Tibial nerve (tissue), 3 donors: ENCODE measurements at regions not wholly inside any gene's neighbourhood (a gene's known extent, or its start where the extent isn't known, plus 50 kb on each side); places are given as distances from the start of the nearest gene placed in this dataset.

Source experiments
- CTCF ChIP-seq, 5 experiments: fragments of 200-600 bp in 3 of 5; fragments of 450-650 bp in 2 of 5; sonication (generic) in 3 of 5; IDR thresholded peaks; one replicate each; pipeline ENCODE4 v1.5.1; 2016 to 2019; ENCODE audit warnings: antibody characterized with exemption in 5 of 5, mild to moderate bottlenecking in 3 of 5, moderate library complexity in 2 of 5
- POLR2A ChIP-seq, 2 donors: fragments of 450-650 bp; IDR thresholded peaks; one replicate each; pipeline ENCODE4 v1.6.1; 2017; ENCODE audit warnings: antibody characterized with exemption in 2 of 2, mild to moderate bottlenecking in 2 of 2, moderate library complexity in 2 of 2

DNA sequence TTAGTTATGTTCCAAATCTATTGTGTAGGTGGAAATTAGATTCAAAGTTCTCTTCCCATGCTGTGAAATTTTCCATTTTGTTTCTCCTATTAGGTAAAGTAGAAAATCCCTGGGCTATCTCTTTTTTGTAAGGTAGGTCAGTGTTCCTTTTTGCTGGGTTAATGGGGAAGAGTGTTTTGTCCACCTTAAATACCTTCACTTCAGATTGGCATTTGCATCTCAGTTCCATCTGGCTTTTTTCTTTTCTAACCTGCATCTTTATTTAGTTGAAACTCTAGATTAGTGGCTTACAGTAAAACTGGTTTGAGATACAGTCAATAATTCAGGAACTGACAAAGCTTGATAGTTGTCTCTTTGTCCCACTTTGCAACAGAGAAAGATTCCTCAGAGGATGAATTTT lies 1115.8 kb downstream of the PDHA2 start:
- TF ChIP-seq CTCF (IDR thresholded peaks at IDR 0.05) (no peak), POLR2A (IDR thresholded peaks at IDR 0.05) (no peak)
